HUES48 (cell line): ENCODE measurements at regions not wholly inside any gene's neighbourhood (a gene's known extent, or its start where the extent isn't known, plus 50 kb on each side); places are given as distances from the start of the nearest gene placed in this dataset.

Experiments
- H3K27ac ChIP-seq: one replicate; pipeline ENCODE4 v1.7.0; 2013; ENCODE audit warnings: low read depth, low read length, inconsistent platforms
- H3K27me3 ChIP-seq: 2 replicates; pipeline ENCODE4 v1.6.1; 2013; ENCODE audit warnings: mild to moderate bottlenecking, low read length; ENCODE audit not compliant: control insufficient read depth, insufficient read depth
- H3K36me3 ChIP-seq: 2 replicates; pipeline ENCODE4 v1.6.1; 2013; ENCODE audit warnings: low read length; ENCODE audit not compliant: control insufficient read depth, insufficient read depth
- H3K4me1 ChIP-seq: 2 replicates; pipeline ENCODE4 v1.6.1; 2013; ENCODE audit warnings: mild to moderate bottlenecking, low read length; ENCODE audit not compliant: control insufficient read depth, insufficient read depth
- H3K4me3 ChIP-seq: 2 replicates; pipeline ENCODE4 v1.5.1; 2013; ENCODE audit warnings: mild to moderate bottlenecking, low read depth, low read length
- H3K9ac ChIP-seq: 2 replicates; pipeline ENCODE4 v1.6.1; 2013; ENCODE audit warnings: mild to moderate bottlenecking, low read depth, low read length, moderate library complexity
- H3K9me3 ChIP-seq: 2 replicates; pipeline ENCODE4 v1.6.1; 2013; ENCODE audit warnings: low read length; ENCODE audit not compliant: control insufficient read depth, insufficient read depth

GRCh38 chr7:23960361-23960760 lies 250.3 kb downstream of the STK31 start:
- H3K27me3 ChIP-seq: no peaks in the 10 kb centered on the region
- peaks cover 8% of the 10 kb centered on the region for H3K4me1 ChIP-seq
- no peak overlapping the region for H3K9ac ChIP-seq
- H3K27ac ChIP-seq: no peak overlapping the region
- no peaks in the 10 kb centered on the region for H3K36me3 ChIP-seq
- no peak overlapping the region for H3K4me3 ChIP-seq
- no peaks in the 10 kb centered on the region for H3K9me3 ChIP-seq

DNA sequence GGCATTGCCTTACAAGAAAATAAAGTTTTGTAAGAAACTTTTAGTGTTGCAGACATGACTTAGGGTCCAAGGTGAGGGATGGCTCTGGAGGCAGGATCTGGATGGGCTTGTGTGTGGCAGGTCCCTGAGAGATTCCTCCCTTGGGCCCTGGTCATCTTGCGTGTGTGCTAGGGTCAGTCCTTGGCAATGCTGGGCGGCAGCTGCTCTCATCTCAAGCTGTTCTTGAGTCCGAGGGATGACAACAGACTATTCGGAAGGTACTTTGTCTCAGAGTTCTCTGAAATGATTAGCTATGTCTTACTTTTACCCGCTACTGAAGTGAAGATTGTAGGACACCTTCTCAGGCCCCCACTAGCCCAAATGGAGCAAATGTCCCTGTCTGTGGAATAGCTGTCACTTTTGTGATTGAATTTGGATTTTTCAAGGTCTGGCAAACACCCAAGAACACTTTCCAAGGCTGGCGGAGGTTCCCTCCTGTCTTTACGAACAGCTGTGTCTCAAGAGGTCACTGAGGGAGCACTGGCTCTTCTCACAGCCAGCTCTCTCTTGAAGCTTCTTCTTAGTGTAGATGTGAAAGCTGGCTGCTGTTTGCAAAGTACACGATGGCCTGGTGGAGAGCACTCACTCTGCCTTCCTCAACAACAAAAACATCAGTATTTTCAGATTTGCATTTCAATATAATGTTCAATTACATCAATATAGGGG lies 253.6 kb downstream of the STK31 start:
- H3K27ac ChIP-seq: no peak overlapping the region
- H3K9ac ChIP-seq: no peak overlapping the region
- no peaks in the 10 kb centered on the region for H3K9me3 ChIP-seq
- H3K36me3 ChIP-seq: no peaks in the 10 kb centered on the region
- no peak overlapping the region for H3K4me3 ChIP-seq
- H3K4me1 ChIP-seq: peaks cover 11% of the 10 kb centered on the region
- no peaks in the 10 kb centered on the region for H3K27me3 ChIP-seq

GRCh38 chr7:23964715-23965114 lies 254.7 kb downstream of the STK31 start:
- peaks cover 18% of the 10 kb centered on the region for H3K4me1 ChIP-seq
- no peak overlapping the region for H3K27ac ChIP-seq
- H3K9me3 ChIP-seq: no peaks in the 10 kb centered on the region
- no peaks in the 10 kb centered on the region for H3K27me3 ChIP-seq
- no peak overlapping the region for H3K9ac ChIP-seq
- H3K4me3 ChIP-seq: no peak overlapping the region
- H3K36me3 ChIP-seq: no peaks in the 10 kb centered on the region

DNA sequence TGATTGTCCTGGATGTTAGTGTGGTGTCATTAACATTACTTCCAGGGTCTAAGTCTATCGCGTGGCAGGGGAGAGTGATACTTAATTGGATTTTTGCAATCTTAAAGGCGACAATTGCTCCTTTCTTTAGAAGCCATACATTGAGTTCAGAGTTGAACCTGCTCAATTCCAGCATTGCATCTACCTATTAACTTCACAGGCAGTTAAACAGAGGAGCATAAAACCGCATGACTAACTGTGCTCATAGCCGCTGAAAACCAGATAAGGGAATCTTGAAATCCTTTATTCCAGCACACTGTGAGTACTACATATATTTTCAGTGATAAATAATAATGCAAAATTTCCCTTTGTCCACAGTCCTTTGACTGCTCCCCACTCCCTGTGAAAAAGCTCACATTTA lies 255.3 kb downstream of the STK31 start:
- Histone ChIP-seq H3K9ac (no peak overlapping the region), H3K27me3 (no peaks in the 10 kb centered on the region), H3K36me3 (no peaks in the 10 kb centered on the region), H3K9me3 (no peaks in the 10 kb centered on the region), H3K4me1 (peaks cover 18% of the 10 kb centered on the region), H3K27ac (no peak overlapping the region), H3K4me3 (no peak overlapping the region)

GRCh38 chr7:23966941-23967340 lies 256.9 kb downstream of the STK31 start:
- Histone ChIP-seq H3K4me1 (peaks cover 18% of the 10 kb centered on the region), H3K27ac (no peak overlapping the region), H3K9me3 (no peaks in the 10 kb centered on the region), H3K9ac (no peak overlapping the region), H3K4me3 (no peak overlapping the region), H3K36me3 (no peaks in the 10 kb centered on the region), H3K27me3 (no peaks in the 10 kb centered on the region)

DNA sequence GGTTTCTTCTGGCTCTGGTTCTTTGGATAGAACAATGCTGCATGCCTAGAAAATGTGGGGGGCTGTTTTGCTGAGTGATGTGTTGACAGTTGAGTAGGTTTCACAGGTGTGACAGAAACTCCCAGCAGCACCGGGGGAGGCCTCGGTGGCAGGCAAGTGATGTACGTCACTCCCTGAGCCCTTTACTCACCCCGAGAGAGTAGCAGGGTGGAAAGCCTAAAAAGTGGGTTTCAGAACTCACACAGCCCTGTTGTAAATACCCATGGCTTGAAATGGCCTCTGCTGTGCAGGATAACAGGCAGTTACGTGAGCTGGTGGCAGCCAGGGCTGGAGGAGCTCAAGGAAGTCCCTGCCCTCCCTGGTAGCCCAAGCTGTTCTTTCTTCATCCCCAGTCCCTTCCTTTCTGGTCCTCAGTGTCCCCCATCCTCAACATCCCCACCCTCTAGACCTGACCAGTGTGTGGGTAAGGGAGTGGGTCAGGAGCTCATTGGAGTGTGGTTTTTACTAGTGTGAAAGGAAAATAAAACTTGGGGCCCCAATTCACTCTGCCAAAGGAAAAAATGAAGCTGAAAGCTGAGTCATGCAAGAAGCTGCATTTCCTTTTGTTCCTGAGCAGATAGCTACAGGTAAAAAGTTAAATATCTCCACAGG lies 258.1 kb downstream of the STK31 start:
- no peak overlapping the region for H3K9ac ChIP-seq

GRCh38 chr7:23968791-23969190 lies 258.8 kb downstream of the STK31 start:
- Histone ChIP-seq H3K36me3 (no peaks in the 10 kb centered on the region), H3K4me1 (peaks cover 18% of the 10 kb centered on the region), H3K9me3 (no peaks in the 10 kb centered on the region), H3K9ac (no peak overlapping the region), H3K27ac (no peak overlapping the region), H3K4me3 (no peak overlapping the region), H3K27me3 (no peaks in the 10 kb centered on the region)

More for the DNA sequence above, 258.1 kb downstream of the STK31 start:
- H3K27me3 ChIP-seq: no peaks in the 10 kb centered on the region
- peaks cover 18% of the 10 kb centered on the region for H3K4me1 ChIP-seq
- peak overlapping the region; percentile 67 for H3K27ac ChIP-seq
- no peaks in the 10 kb centered on the region for H3K9me3 ChIP-seq
- no peak overlapping the region for H3K4me3 ChIP-seq
- H3K36me3 ChIP-seq: no peaks in the 10 kb centered on the region

GRCh38 chr7:23969443-23969842 lies 259.4 kb downstream of the STK31 start:
- Histone ChIP-seq H3K27me3 (no peaks in the 10 kb centered on the region), H3K4me1 (peaks cover 18% of the 10 kb centered on the region), H3K36me3 (no peaks in the 10 kb centered on the region), H3K4me3 (no peak overlapping the region), H3K9me3 (no peaks in the 10 kb centered on the region), H3K9ac (no peak overlapping the region), H3K27ac (no peak overlapping the region)

- Histone ChIP-seq H3K9ac (no peak overlapping the region), H3K27me3 (no peaks in the 10 kb centered on the region), H3K27ac (no peak overlapping the region), H3K4me3 (no peak overlapping the region), H3K4me1 (peaks cover 18% of the 10 kb centered on the region), H3K9me3 (no peaks in the 10 kb centered on the region), H3K36me3 (no peaks in the 10 kb centered on the region)
These were observed 260.2 kb downstream of the STK31 start for GRCh38 chr7:23970193-23970592.

DNA sequence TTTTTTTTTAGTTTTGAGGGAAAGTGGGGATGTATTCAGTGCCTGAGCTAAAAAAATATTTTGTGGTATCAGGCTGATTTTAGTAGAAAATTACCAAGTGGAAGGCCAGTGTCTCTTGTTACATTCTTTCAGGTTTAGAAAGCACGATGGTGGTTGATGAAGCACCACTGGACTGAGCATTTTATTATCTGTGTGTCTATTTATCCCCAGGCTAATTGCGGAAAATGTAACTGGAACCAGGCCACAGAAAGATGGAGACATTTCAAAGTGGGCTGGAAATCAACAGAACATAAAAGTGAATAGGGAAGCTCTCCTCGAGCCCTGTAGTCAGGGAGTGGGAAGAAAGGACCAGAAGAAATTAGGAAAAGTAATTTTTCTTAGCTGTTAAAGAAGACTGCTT lies 261.0 kb downstream of the STK31 start:
- H3K27me3 ChIP-seq: no peaks in the 10 kb centered on the region
- peaks cover 18% of the 10 kb centered on the region for H3K4me1 ChIP-seq
- H3K4me3 ChIP-seq: no peak overlapping the region
- H3K36me3 ChIP-seq: no peaks in the 10 kb centered on the region
- H3K9ac ChIP-seq: no peak overlapping the region
- H3K27ac ChIP-seq: no peak overlapping the region
- no peaks in the 10 kb centered on the region for H3K9me3 ChIP-seq

GRCh38 chr7:23972057-23972456 lies 262.0 kb downstream of the STK31 start:
- H3K27me3 ChIP-seq: no peaks in the 10 kb centered on the region
- H3K4me3 ChIP-seq: no peak overlapping the region
- H3K9ac ChIP-seq: no peak overlapping the region
- H3K27ac ChIP-seq: no peak overlapping the region
- H3K4me1 ChIP-seq: peaks cover 18% of the 10 kb centered on the region
- H3K9me3 ChIP-seq: no peaks in the 10 kb centered on the region
- no peaks in the 10 kb centered on the region for H3K36me3 ChIP-seq
